ENCODE measurements at regions not wholly inside any gene's neighbourhood (a gene's known extent, or its start where the extent isn't known, plus 50 kb on each side); places are given as distances from the start of the nearest gene placed in this dataset.
"Not testable (repeated sequence)": the region's sequence is repeated elsewhere in the genome, so short reads cannot be mapped to it uniquely, and the experiment has no call there.

- H3K9me3 Mint-ChIP-seq: no peaks in the 10 kb centered on the region
- H3K27me3 Mint-ChIP-seq (ENCODE audit: low read depth): peaks cover 2% of the 10 kb centered on the region
- H3K4me1 Mint-ChIP-seq (ENCODE audit: low read depth): no peaks in the 10 kb centered on the region
- H3K36me3 Mint-ChIP-seq (ENCODE audit: low read depth): no peaks in the 10 kb centered on the region
- no peak overlapping the region for H3K27ac Mint-ChIP-seq
- intact Hi-C loops (cut with micrococcal nuclease): no loop called here
- no peak overlapping the region for H3K4me3 Mint-ChIP-seq (ENCODE audit: low read depth)
- no peak for DNase-seq (ENCODE audit: low spot score)
Observed at GRCh38 chr6:6434151-6434550, 113.7 kb upstream of the F13A1 start.

GRCh38 chr6:6434723-6435122 lies 114.3 kb upstream of the F13A1 start:
- DNase-seq (ENCODE audit: low spot score): no peak
- H3K4me3 Mint-ChIP-seq (ENCODE audit: low read depth): no peak overlapping the region
- H3K27ac Mint-ChIP-seq: no peak overlapping the region
- no peaks in the 10 kb centered on the region for H3K36me3 Mint-ChIP-seq (ENCODE audit: low read depth)
- H3K9me3 Mint-ChIP-seq: no peaks in the 10 kb centered on the region
- intact Hi-C loops (cut with micrococcal nuclease): no loop called here
- peaks cover 2% of the 10 kb centered on the region for H3K27me3 Mint-ChIP-seq (ENCODE audit: low read depth)
- no peaks in the 10 kb centered on the region for H3K4me1 Mint-ChIP-seq (ENCODE audit: low read depth)

- Mint-ChIP-seq H3K27ac (no peak overlapping the region), H3K9me3 (no peaks in the 10 kb centered on the region), H3K27me3 (ENCODE audit: low read depth) (peaks cover 6% of the 10 kb centered on the region), H3K36me3 (ENCODE audit: low read depth) (no peaks in the 10 kb centered on the region), H3K4me1 (ENCODE audit: low read depth) (no peaks in the 10 kb centered on the region), H3K4me3 (ENCODE audit: low read depth) (no peak overlapping the region)
- intact Hi-C loops (cut with micrococcal nuclease): no loop called here
- no peak for DNase-seq (ENCODE audit: low spot score)
Observed at GRCh38 chr6:6436366-6436765, 115.9 kb upstream of the F13A1 start.

GRCh38 chr6:6436946-6437345 lies 116.5 kb upstream of the F13A1 start:
- H3K36me3 Mint-ChIP-seq (ENCODE audit: low read depth): no peaks in the 10 kb centered on the region
- H3K4me1 Mint-ChIP-seq (ENCODE audit: low read depth): no peaks in the 10 kb centered on the region
- H3K9me3 Mint-ChIP-seq: no peaks in the 10 kb centered on the region
- intact Hi-C loops (cut with micrococcal nuclease): no loop called here
- no peak overlapping the region for H3K27ac Mint-ChIP-seq
- H3K27me3 Mint-ChIP-seq (ENCODE audit: low read depth): peaks cover 6% of the 10 kb centered on the region
- no peak overlapping the region for H3K4me3 Mint-ChIP-seq (ENCODE audit: low read depth)
- DNase-seq (ENCODE audit: low spot score): no peak

- H3K4me3 Mint-ChIP-seq (ENCODE audit: low read depth): no peak overlapping the region
- peaks cover 4% of the 10 kb centered on the region for H3K27me3 Mint-ChIP-seq (ENCODE audit: low read depth)
- DNase-seq (ENCODE audit: low spot score): no peak
- no peaks in the 10 kb centered on the region for H3K4me1 Mint-ChIP-seq (ENCODE audit: low read depth)
- intact Hi-C loops (cut with micrococcal nuclease): no loop called here
- H3K27ac Mint-ChIP-seq: no peak overlapping the region
- H3K36me3 Mint-ChIP-seq (ENCODE audit: low read depth): no peaks in the 10 kb centered on the region
- no peaks in the 10 kb centered on the region for H3K9me3 Mint-ChIP-seq
Observed at GRCh38 chr6:6438286-6438685, 117.8 kb upstream of the F13A1 start.

- H3K27me3 Mint-ChIP-seq (ENCODE audit: low read depth): peaks cover 4% of the 10 kb centered on the region
- no peak overlapping the region for H3K4me3 Mint-ChIP-seq (ENCODE audit: low read depth)
- H3K36me3 Mint-ChIP-seq (ENCODE audit: low read depth): no peaks in the 10 kb centered on the region
- H3K9me3 Mint-ChIP-seq: no peaks in the 10 kb centered on the region
- intact Hi-C loops (cut with micrococcal nuclease): no loop called here
- no peaks in the 10 kb centered on the region for H3K4me1 Mint-ChIP-seq (ENCODE audit: low read depth)
- H3K27ac Mint-ChIP-seq: no peak overlapping the region
- no peak for DNase-seq (ENCODE audit: low spot score)
Observed at GRCh38 chr6:6439778-6440177, 119.3 kb upstream of the F13A1 start.

GRCh38 chr6:6452002-6452401 lies 131.5 kb upstream of the F13A1 start:
- H3K27ac Mint-ChIP-seq: no peak overlapping the region
- intact Hi-C loops (cut with micrococcal nuclease): no loop called here
- H3K4me3 Mint-ChIP-seq (ENCODE audit: low read depth): no peak overlapping the region
- H3K4me1 Mint-ChIP-seq (ENCODE audit: low read depth): no peaks in the 10 kb centered on the region
- peaks cover 11% of the 10 kb centered on the region for H3K27me3 Mint-ChIP-seq (ENCODE audit: low read depth)
- no peak for DNase-seq (ENCODE audit: low spot score)
- no peaks in the 10 kb centered on the region for H3K9me3 Mint-ChIP-seq
- H3K36me3 Mint-ChIP-seq (ENCODE audit: low read depth): no peaks in the 10 kb centered on the region

GRCh38 chr6:6453186-6453585 lies 132.7 kb upstream of the F13A1 start:
- H3K36me3 Mint-ChIP-seq (ENCODE audit: low read depth): no peaks in the 10 kb centered on the region
- H3K4me1 Mint-ChIP-seq (ENCODE audit: low read depth): no peaks in the 10 kb centered on the region
- no peaks in the 10 kb centered on the region for H3K9me3 Mint-ChIP-seq
- no peak for DNase-seq (ENCODE audit: low spot score)
- no peak overlapping the region for H3K27ac Mint-ChIP-seq
- no peak overlapping the region for H3K4me3 Mint-ChIP-seq (ENCODE audit: low read depth)
- H3K27me3 Mint-ChIP-seq (ENCODE audit: low read depth): peaks cover 13% of the 10 kb centered on the region
- intact Hi-C loops (cut with micrococcal nuclease): no loop called here

GRCh38 chr6:6455272-6455671 lies 133.2 kb upstream of the LY86 start:
- intact Hi-C loops (cut with micrococcal nuclease): no loop called here
- H3K36me3 Mint-ChIP-seq (ENCODE audit: low read depth): no peaks in the 10 kb centered on the region

GRCh38 chr6:6458172-6458571 lies 130.3 kb upstream of the LY86 start:
- Mint-ChIP-seq H3K27ac (no peak overlapping the region), H3K9me3 (peaks cover 7% of the 10 kb centered on the region), H3K27me3 (ENCODE audit: low read depth) (peaks cover 15% of the 10 kb centered on the region), H3K4me1 (ENCODE audit: low read depth) (no peaks in the 10 kb centered on the region), H3K4me3 (ENCODE audit: low read depth) (no peak overlapping the region), H3K36me3 (ENCODE audit: low read depth) (no peaks in the 10 kb centered on the region)
- intact Hi-C loops (cut with micrococcal nuclease): no loop called here
- no peak for DNase-seq (ENCODE audit: low spot score)

More at GRCh38 chr6:6455272-6455671, 133.2 kb upstream of the LY86 start:
- peaks cover 5% of the 10 kb centered on the region for H3K9me3 Mint-ChIP-seq
- DNase-seq (ENCODE audit: low spot score): no peak
- no peak overlapping the region for H3K27ac Mint-ChIP-seq
- H3K27me3 Mint-ChIP-seq (ENCODE audit: low read depth): peaks cover 15% of the 10 kb centered on the region
- no peak overlapping the region for H3K4me3 Mint-ChIP-seq (ENCODE audit: low read depth)
- H3K4me1 Mint-ChIP-seq (ENCODE audit: low read depth): no peaks in the 10 kb centered on the region

- peaks cover 12% of the 10 kb centered on the region for H3K27me3 Mint-ChIP-seq (ENCODE audit: low read depth)
- H3K36me3 Mint-ChIP-seq (ENCODE audit: low read depth); intact Hi-C loops (cut with micrococcal nuclease); H3K9me3 Mint-ChIP-seq; DNase-seq (ENCODE audit: low spot score); H3K4me1 Mint-ChIP-seq (ENCODE audit: low read depth); H3K27ac Mint-ChIP-seq; H3K4me3 Mint-ChIP-seq (ENCODE audit: low read depth): not testable (repeated sequence)
Observed at GRCh38 chr6:6459963-6460362, 128.6 kb upstream of the LY86 start.

- Mint-ChIP-seq H3K27ac (no peak overlapping the region), H3K4me1 (ENCODE audit: low read depth) (no peaks in the 10 kb centered on the region), H3K36me3 (ENCODE audit: low read depth) (no peaks in the 10 kb centered on the region), H3K27me3 (ENCODE audit: low read depth) (peaks cover 12% of the 10 kb centered on the region), H3K4me3 (ENCODE audit: low read depth) (no peak overlapping the region), H3K9me3 (peaks cover 7% of the 10 kb centered on the region)
- intact Hi-C loops (cut with micrococcal nuclease): no loop called here
- DNase-seq (ENCODE audit: low spot score): no peak
Observed at GRCh38 chr6:6460416-6460815, 128.1 kb upstream of the LY86 start.

- Mint-ChIP-seq H3K36me3 (ENCODE audit: low read depth) (no peaks in the 10 kb centered on the region), H3K27me3 (ENCODE audit: low read depth) (peaks cover 12% of the 10 kb centered on the region), H3K27ac (no peak overlapping the region), H3K4me1 (ENCODE audit: low read depth) (no peaks in the 10 kb centered on the region), H3K4me3 (ENCODE audit: low read depth) (no peak overlapping the region), H3K9me3 (peaks cover 7% of the 10 kb centered on the region)
- DNase-seq (ENCODE audit: low spot score): no peak
- intact Hi-C loops (cut with micrococcal nuclease): no loop called here
Observed at GRCh38 chr6:6461138-6461537, 127.4 kb upstream of the LY86 start.

- peaks cover 7% of the 10 kb centered on the region for H3K27me3 Mint-ChIP-seq (ENCODE audit: low read depth)
- no peaks in the 10 kb centered on the region for H3K9me3 Mint-ChIP-seq
- H3K4me1 Mint-ChIP-seq (ENCODE audit: low read depth): peaks cover 5% of the 10 kb centered on the region
- intact Hi-C loops (cut with micrococcal nuclease): no loop called here
- DNase-seq (ENCODE audit: low spot score): no peak
- H3K27ac Mint-ChIP-seq: no peak overlapping the region
- no peaks in the 10 kb centered on the region for H3K36me3 Mint-ChIP-seq (ENCODE audit: low read depth)
- H3K4me3 Mint-ChIP-seq (ENCODE audit: low read depth): no peak overlapping the region
Observed at GRCh38 chr6:6466967-6467761, 121.4 kb upstream of the LY86 start.

All from activated T-helper 2 cell treated with anti-CD3 and anti-CD28 coated beads, Interferon-gamma antibody, Interleukin-2, Interleukin-4, amounts not matched to agents 10 μg/mL and 5 μg/mL and 100 μg/mL, durations not matched to agents 14 hours and 24 hours and 36 hours (primary cell).